Erythroblast (primary cell): ENCODE measurements at regions not wholly inside any gene's neighbourhood (a gene's known extent, or its start where the extent isn't known, plus 50 kb on each side); places are given as distances from the start of the nearest gene placed in this dataset.

Experiments
- GATA1 ChIP-seq: IDR thresholded peaks from 2 replicates; pipeline ENCODE4 v1.6.1; 2011; ENCODE audit warnings: low read depth, mild to moderate bottlenecking, control low read depth, low read length, moderate library complexity
- POLR2A ChIP-seq: IDR thresholded peaks from 2 replicates; pipeline ENCODE4 v1.6.1; 2011; ENCODE audit warnings: mild to moderate bottlenecking, low read length

GRCh38 chr1:185376288-185376687, 59.2 kb upstream of the IVNS1ABP start:
- TF ChIP-seq POLR2A: no peak
- TF ChIP-seq GATA1: no peak
